ENCODE measurements at regions not wholly inside any gene's neighbourhood (a gene's known extent, or its start where the extent isn't known, plus 50 kb on each side); places are given as distances from the start of the nearest gene placed in this dataset.
A peak's percentile ranks its signal among the peaks of the same experiment; 100 is the strongest.

GRCh38 chr1:191609305-191609704 is 549.0 kb upstream of the RGS18 start:
- in situ Hi-C loops (cut with HindIII; ENCODE audit: low pct_unique_long_range_greater_than_20kb, low sequenced_read_pairs) = no loop called here
- no peak for DNase-seq (ENCODE audit: low read depth, low spot score)

- in situ Hi-C loops (cut with HindIII; ENCODE audit: low pct_unique_long_range_greater_than_20kb, low sequenced_read_pairs) = no loop called here
- no peak for DNase-seq (ENCODE audit: low read depth, low spot score)
Measured at GRCh38 chr1:191615101-191615821, 543.0 kb upstream of the RGS18 start.

- in situ Hi-C loops (cut with HindIII; ENCODE audit: low pct_unique_long_range_greater_than_20kb, low sequenced_read_pairs) = no loop called here
- DNase-seq (ENCODE audit: low read depth, low spot score) = no peak
Measured at GRCh38 chr1:191618181-191618580, 540.1 kb upstream of the RGS18 start.

- DNase-seq (ENCODE audit: low read depth, low spot score) = no peak
- in situ Hi-C loops (cut with HindIII; ENCODE audit: low pct_unique_long_range_greater_than_20kb, low sequenced_read_pairs) = no loop called here
Measured at GRCh38 chr1:191620883-191621282, 537.4 kb upstream of the RGS18 start.

- in situ Hi-C loops (cut with HindIII; ENCODE audit: low pct_unique_long_range_greater_than_20kb, low sequenced_read_pairs) = no loop called here
- DNase-seq (ENCODE audit: low read depth, low spot score) = no peak
Measured at GRCh38 chr1:191624044-191624443, 534.2 kb upstream of the RGS18 start.

GRCh38 chr1:191629836-191630235 is 528.4 kb upstream of the RGS18 start:
- in situ Hi-C loops (cut with HindIII; ENCODE audit: low pct_unique_long_range_greater_than_20kb, low sequenced_read_pairs) = no loop called here
- no peak for DNase-seq (ENCODE audit: low read depth, low spot score)

- in situ Hi-C loops (cut with HindIII; ENCODE audit: low pct_unique_long_range_greater_than_20kb, low sequenced_read_pairs) = no loop called here
Measured at GRCh38 chr1:191634801-191635508, 523.3 kb upstream of the RGS18 start.

GRCh38 chr1:191636345-191636744 is 521.9 kb upstream of the RGS18 start:
- no peak for DNase-seq (ENCODE audit: low read depth, low spot score)
- in situ Hi-C loops (cut with HindIII; ENCODE audit: low pct_unique_long_range_greater_than_20kb, low sequenced_read_pairs) = no loop called here

More at GRCh38 chr1:191634801-191635508, 523.3 kb upstream of the RGS18 start:
- no peak for DNase-seq (ENCODE audit: low read depth, low spot score)

- DNase-seq (ENCODE audit: low read depth, low spot score) = peak; percentile 76
Measured at GRCh38 chr1:191641420-191642260, 516.6 kb upstream of the RGS18 start.

GRCh38 chr1:191643060-191643459 is 515.2 kb upstream of the RGS18 start:
- in situ Hi-C loops (cut with HindIII; ENCODE audit: low pct_unique_long_range_greater_than_20kb, low sequenced_read_pairs) = no loop called here
- DNase-seq (ENCODE audit: low read depth, low spot score) = no peak

More at GRCh38 chr1:191641420-191642260, 516.6 kb upstream of the RGS18 start:
- in situ Hi-C loops (cut with HindIII; ENCODE audit: low pct_unique_long_range_greater_than_20kb, low sequenced_read_pairs) = no loop called here

GRCh38 chr1:191648939-191649338 is 509.3 kb upstream of the RGS18 start:
- in situ Hi-C loops (cut with HindIII; ENCODE audit: low pct_unique_long_range_greater_than_20kb, low sequenced_read_pairs) = no loop called here
- no peak for DNase-seq (ENCODE audit: low read depth, low spot score)

- in situ Hi-C loops (cut with HindIII; ENCODE audit: low pct_unique_long_range_greater_than_20kb, low sequenced_read_pairs) = no loop called here
- peak; percentile 24 for DNase-seq (ENCODE audit: low read depth, low spot score)
Measured at GRCh38 chr1:191662051-191662450, 496.2 kb upstream of the RGS18 start.

- peak; percentile 92 for DNase-seq (ENCODE audit: low read depth, low spot score)
- in situ Hi-C loops (cut with HindIII; ENCODE audit: low pct_unique_long_range_greater_than_20kb, low sequenced_read_pairs) = no loop called here
Measured at GRCh38 chr1:191662746-191663145, 495.5 kb upstream of the RGS18 start.

- no peak for DNase-seq (ENCODE audit: low read depth, low spot score)
- in situ Hi-C loops (cut with HindIII; ENCODE audit: low pct_unique_long_range_greater_than_20kb, low sequenced_read_pairs) = no loop called here
Measured at GRCh38 chr1:191668525-191668924, 489.7 kb upstream of the RGS18 start.

- no peak for DNase-seq (ENCODE audit: low read depth, low spot score)
- in situ Hi-C loops (cut with HindIII; ENCODE audit: low pct_unique_long_range_greater_than_20kb, low sequenced_read_pairs) = no loop called here
Measured at GRCh38 chr1:191669629-191670028, 488.6 kb upstream of the RGS18 start.

GRCh38 chr1:191671236-191671635 is 487.0 kb upstream of the RGS18 start:
- DNase-seq (ENCODE audit: low read depth, low spot score) = no peak
- in situ Hi-C loops (cut with HindIII; ENCODE audit: low pct_unique_long_range_greater_than_20kb, low sequenced_read_pairs) = no loop called here

- in situ Hi-C loops (cut with HindIII; ENCODE audit: low pct_unique_long_range_greater_than_20kb, low sequenced_read_pairs) = no loop called here
- DNase-seq (ENCODE audit: low read depth, low spot score) = no peak
Measured at GRCh38 chr1:191674626-191675179, 483.6 kb upstream of the RGS18 start.

Data from SK-MEL-5 (cell line).